GM12878 (cell line): ENCODE measurements at regions not wholly inside any gene's neighbourhood (a gene's known extent, or its start where the extent isn't known, plus 50 kb on each side); places are given as distances from the start of the nearest gene placed in this dataset.

Experiments
- ATAC-seq: fragments of 200-7000 bp; cut with Tn5 transposase; 3 replicates; pipeline ENCODE4 v1.9.1; 2020; ENCODE audit warnings: mild to moderate bottlenecking, moderate library complexity
- BruUV-seq: library from RNA; stranded (reverse); fragments of 400-500 nt; replicated peaks from 2 replicates; lab custom pipeline; 2021; lab: Mats Ljungman, UMichigan
- CTCF ChIA-PET: fragments of 300-600 bp; sonication (Branson Sonifier 250); formaldehyde crosslinking; extraction: SDS; loops from one replicate; lab custom pipeline; 2021; ENCODE audit warnings: inconsistent platforms; lab: Yijun Ruan, JAX
- POLR2A ChIA-PET: fragments of 350-600 bp; formaldehyde crosslinking; extraction: SDS; loops from one replicate; lab custom pipeline; 2021; ENCODE audit warnings: inconsistent platforms; lab: Charles Lee
- RAD21 ChIA-PET: fragments of 300-600 bp; sonication (Branson Sonifier 250); formaldehyde crosslinking; loops from one replicate; lab custom pipeline; 2023; ENCODE audit warnings: antibody characterized with exemption; ENCODE audit not compliant: unreplicated experiment; lab: Charles Lee
- SMC1A ChIA-PET: fragments of 300-600 bp; sonication (Branson Sonifier 250); formaldehyde crosslinking; loops from one replicate; lab custom pipeline; 2023; ENCODE audit not compliant: unreplicated experiment, uncharacterized antibody; lab: Charles Lee
- DNase-seq: peaks from one replicate; pipeline ENCODE4 v3.0.0-alpha.2; 2011; ENCODE audit warnings: low read depth, low spot score
- FAIRE-seq: peaks from 3 replicates; lab custom pipeline; 2011; peaks lifted over from hg19 to GRCh38; lab: Jason Lieb, UNC
- H2AFZ ChIP-seq: 2 replicates; pipeline ENCODE4 v1.6.0; 2011; ENCODE audit warnings: low read depth, low read length, control low read depth; ENCODE audit not compliant: control insufficient read depth
- H3K27ac ChIP-seq: 2 replicates; pipeline ENCODE4 v1.5.1; 2011; ENCODE audit warnings: control low read depth; ENCODE audit not compliant: control insufficient read depth, insufficient read depth
- H3K27me3 ChIP-seq, 2 experiments: replicated peaks in 1 of 2; 2 replicates each; pipeline versions ENCODE4 v1.6.0 to v1.6.1; 2011; ENCODE audit warnings: low read length in 1 of 2; ENCODE audit not compliant: control insufficient read depth in 2 of 2, insufficient read depth in 2 of 2
- H3K36me3 ChIP-seq, 2 experiments: 2 replicates each; pipeline ENCODE4 v1.5.1; 2011; ENCODE audit warnings: low read length in 1 of 2; ENCODE audit not compliant: control insufficient read depth in 2 of 2, insufficient read depth in 2 of 2
- H3K4me1 ChIP-seq: 2 replicates; pipeline ENCODE4 v1.6.1; 2011; ENCODE audit warnings: mild to moderate bottlenecking, low read length, moderate library complexity, mixed read lengths; ENCODE audit not compliant: control insufficient read depth, insufficient read depth
- H3K4me2 ChIP-seq: 2 replicates; pipeline ENCODE4 v1.6.0; 2011; ENCODE audit warnings: control low read depth; ENCODE audit not compliant: control insufficient read depth, insufficient read depth
- H3K4me3 ChIP-seq: fragments of 200-600 bp; sonication (generic); 2 replicates; pipeline ENCODE4 v1.5.1; 2016
- H3K79me2 ChIP-seq: 2 replicates; pipeline ENCODE4 v1.6.0; 2011; ENCODE audit warnings: low read length; ENCODE audit not compliant: control insufficient read depth, insufficient read depth
- H3K9ac ChIP-seq: 2 replicates; pipeline ENCODE4 v1.8.0; 2011; ENCODE audit warnings: low read length, control low read depth, mixed read lengths; ENCODE audit not compliant: control insufficient read depth, insufficient read depth
- H3K9me3 ChIP-seq: replicated peaks from 3 replicates; pipeline ENCODE4 v1.5.1; 2011; ENCODE audit warnings: mild to moderate bottlenecking, low read length; ENCODE audit not compliant: control insufficient read depth, insufficient read depth
- H4K20me1 ChIP-seq: 2 replicates; pipeline ENCODE4 v1.6.0; 2011; ENCODE audit not compliant: control insufficient read depth, insufficient read depth
- EGR1 ChIP-seq, 2 experiments: IDR thresholded peaks; 1 replicate in 1 of 2; 2 replicates in 1 of 2; pipeline ENCODE4 v1.6.1; 2011 to 2012; ENCODE audit warnings: low read depth in 2 of 2, low read length in 2 of 2, borderline replicate concordance in 1 of 2, mild to moderate bottlenecking in 1 of 2, moderate library complexity in 1 of 2
- FOXK2 ChIP-seq: fragments of 450-650 bp; IDR thresholded peaks from 2 replicates; pipeline ENCODE4 v1.6.1; 2017; ENCODE audit warnings: mild to moderate bottlenecking, moderate library complexity
- IKZF1 ChIP-seq: fragments of 450-650 bp; conservative IDR thresholded peaks from 2 replicates; pipeline ENCODE4 v1.6.1; 2017; ENCODE audit warnings: antibody characterized with exemption, mild to moderate bottlenecking
- NR2F1 ChIP-seq: fragments of 450-650 bp; conservative IDR thresholded peaks from 2 replicates; pipeline ENCODE4 v1.6.1; 2017; ENCODE audit warnings: mild to moderate bottlenecking
- RBBP5 ChIP-seq: fragments of 200-600 bp; sonication (generic); conservative IDR thresholded peaks from 2 replicates; pipeline ENCODE4 v1.6.1; 2016
- RELA ChIP-seq: fragments of 450-650 bp; IDR thresholded peaks from 2 replicates; pipeline ENCODE4 v1.8.0; 2014; ENCODE audit warnings: borderline replicate concordance; ENCODE audit not compliant: partially characterized antibody
- SIX5 ChIP-seq: IDR thresholded peaks from 2 replicates; pipeline ENCODE4 v1.6.1; 2011; ENCODE audit warnings: mild to moderate bottlenecking, low read depth, low read length, moderate library complexity; ENCODE audit not compliant: severe bottlenecking
- SMC3 ChIP-seq: IDR thresholded peaks from 2 replicates; pipeline ENCODE4 v1.6.1; 2011; ENCODE audit warnings: low read length, improper control_type of control experiment, borderline replicate concordance
- SRF ChIP-seq, 2 experiments: IDR thresholded peaks; 2 replicates each; pipeline ENCODE4 v1.6.1; 2011; ENCODE audit warnings: low read depth in 2 of 2, low read length in 2 of 2, mild to moderate bottlenecking in 1 of 2, moderate library complexity in 1 of 2
- TAF1 ChIP-seq: IDR thresholded peaks from 2 replicates; pipeline ENCODE4 v1.6.1; 2011; ENCODE audit warnings: mild to moderate bottlenecking, low read depth, low read length, borderline replicate concordance
- WRNIP1 ChIP-seq: IDR thresholded peaks from 2 replicates; pipeline ENCODE4 v1.6.1; 2011; ENCODE audit warnings: low read depth, low read length, improper control_type of control experiment, borderline replicate concordance
- YBX1 ChIP-seq: fragments of 450-650 bp; IDR thresholded peaks from 2 replicates; pipeline ENCODE4 v1.6.1; 2016; ENCODE audit warnings: antibody characterized with exemption
- WGBS: methylation state at CpG from one replicate; pipeline ENCODE4 v1.1.6; 2016; ENCODE audit warnings: low lambda C conversion rate; ENCODE audit not compliant: insufficient replicate concordance, insufficient coverage; ENCODE audit errors: missing lambda C conversion rate; 5-methylcytosine and 5-hydroxymethylcytosine counted together
- in situ Hi-C: fragments of 300-500 bp; cut with MboI; formaldehyde crosslinking; loops from 9 replicates; pipeline ENCODE4 v1.14.3; 2018; ENCODE audit warnings: mixed read lengths
- intact Hi-C: fragments of 100-400 bp; cut with micrococcal nuclease; formaldehyde crosslinking; loops from one replicate; pipeline ENCODE4 v1.14.2; 2022; ENCODE audit not compliant: unreplicated experiment
- TF ChIP-seq, protein P1 (sequence below): fragments of 450-650 bp; IDR thresholded peaks from 2 replicates; pipeline ENCODE4 v1.6.1; 2018; ENCODE audit warnings: borderline replicate concordance, mild to moderate bottlenecking; ENCODE audit not compliant: partially characterized antibody

DNA sequence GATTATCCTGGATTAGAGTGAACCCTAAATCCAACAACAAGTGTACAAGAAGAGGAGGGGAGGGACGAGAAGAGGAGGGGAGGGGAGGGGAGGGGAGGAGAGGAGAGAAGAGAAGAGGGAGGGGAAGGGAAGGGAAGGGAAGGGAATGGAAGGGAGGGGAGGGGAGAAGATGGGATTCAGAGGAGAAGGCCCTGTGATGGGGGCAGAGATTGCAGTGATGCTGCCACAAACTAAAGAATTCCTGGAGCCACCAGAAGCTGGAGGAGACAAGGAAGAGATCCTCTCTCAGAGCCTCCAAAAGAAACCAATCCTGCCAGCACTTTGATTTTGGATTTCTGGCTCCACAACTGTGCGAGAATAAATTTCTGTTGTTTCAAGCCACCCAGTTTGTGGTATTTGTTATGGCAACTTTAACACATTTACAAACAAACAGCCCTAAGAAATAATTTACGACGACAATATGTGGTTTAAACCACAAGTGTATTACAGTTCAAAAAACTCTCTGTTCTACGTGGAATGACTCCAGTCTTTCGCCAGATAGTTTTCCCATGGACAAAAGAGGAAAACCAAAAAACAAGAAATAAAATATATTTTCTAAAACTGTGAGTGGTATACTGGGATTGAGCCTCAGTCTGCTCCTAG, 235.4 kb downstream of the HDGFL1 start:
- H3K36me3 ChIP-seq: no peaks in the 10 kb centered on the region
- FAIRE-seq (no peak), ATAC-seq (no peak)
- no peaks in the 10 kb centered on the region for H3K27me3 ChIP-seq
- no peaks in the 10 kb centered on the region for H3K79me2 ChIP-seq
- WGBS: 46% methylated on average over 5 of the region's 6 CpGs
- SMC1A ChIA-PET: no interaction called here
- TF ChIP-seq YBX1: no peak
- no peak for TF ChIP-seq SIX5
- no peak for TF ChIP-seq TAF1
- no peak for TF ChIP-seq WRNIP1
- TF ChIP-seq, all 136 proteins: peak for 0
- in situ Hi-C loops (no loop called here), intact Hi-C loops (no loop called here)
- BruUV-seq: no TSS peak
- no peak overlapping the region for H3K9ac ChIP-seq
- no peak overlapping the region for H3K4me2 ChIP-seq
- ChIA-PET RAD21 (no interaction called here), CTCF (no interaction called here), POLR2A (no interaction called here)
- no peak for DNase-seq
- no peaks in the 10 kb centered on the region; the same call in 2 of the 3 replicates for H3K9me3 ChIP-seq
- no peak overlapping the region for H2AFZ ChIP-seq
- no peaks in the 10 kb centered on the region for H3K4me1 ChIP-seq
- no peak overlapping the region for H3K4me3 ChIP-seq
- no peaks in the 10 kb centered on the region for H4K20me1 ChIP-seq
- H3K27ac ChIP-seq: no peak overlapping the region

DNA sequence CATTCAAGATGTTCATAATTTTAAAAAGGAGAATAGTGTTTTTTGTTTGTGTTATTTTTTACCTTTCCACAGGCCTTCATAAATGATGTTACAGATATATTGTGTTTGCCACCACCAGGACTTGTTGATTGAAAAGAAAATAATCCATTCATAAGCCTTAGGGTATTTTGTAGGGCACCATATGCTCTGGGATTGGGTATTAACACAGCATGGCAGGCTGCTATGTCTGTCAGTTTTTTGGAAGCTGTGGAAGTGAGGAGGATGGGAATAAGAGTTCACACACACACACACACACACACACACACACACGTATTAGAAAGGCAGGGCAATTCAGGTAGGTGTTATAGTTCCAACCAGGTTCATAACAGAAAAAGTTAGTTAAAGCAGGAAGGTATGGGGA, 237.9 kb downstream of the HDGFL1 start:
- Histone ChIP-seq H3K27me3 (no peaks in the 10 kb centered on the region), H4K20me1 (no peaks in the 10 kb centered on the region), H3K4me2 (no peak overlapping the region), H3K27ac (no peak overlapping the region), H3K4me1 (no peaks in the 10 kb centered on the region), H3K9me3 (no peaks in the 10 kb centered on the region; the same call in 2 of the 3 replicates), H3K79me2 (no peaks in the 10 kb centered on the region), H3K4me3 (no peak overlapping the region), H3K9ac (no peak overlapping the region), H3K36me3 (no peaks in the 10 kb centered on the region), H2AFZ (no peak overlapping the region)
- RAD21 ChIA-PET: no interaction called here
- ATAC-seq: no peak
- CTCF ChIA-PET: interaction anchor here (0.9 kb wide), 1 partner anchor 555 kb away, joined by 3 read pairs; no protein-coding TSS in a partner anchor
- in situ Hi-C loops: no loop called here
- SMC1A ChIA-PET: no interaction called here
- POLR2A ChIA-PET: no interaction called here
- WGBS: 0% methylated on average over 1 of the region's 1 CpG
- no TSS peak for BruUV-seq
- intact Hi-C loops: no loop called here
- FAIRE-seq: no peak
- no peak for DNase-seq
- TF ChIP-seq NR2F1: no peak
- TF ChIP-seq, protein P1, sequence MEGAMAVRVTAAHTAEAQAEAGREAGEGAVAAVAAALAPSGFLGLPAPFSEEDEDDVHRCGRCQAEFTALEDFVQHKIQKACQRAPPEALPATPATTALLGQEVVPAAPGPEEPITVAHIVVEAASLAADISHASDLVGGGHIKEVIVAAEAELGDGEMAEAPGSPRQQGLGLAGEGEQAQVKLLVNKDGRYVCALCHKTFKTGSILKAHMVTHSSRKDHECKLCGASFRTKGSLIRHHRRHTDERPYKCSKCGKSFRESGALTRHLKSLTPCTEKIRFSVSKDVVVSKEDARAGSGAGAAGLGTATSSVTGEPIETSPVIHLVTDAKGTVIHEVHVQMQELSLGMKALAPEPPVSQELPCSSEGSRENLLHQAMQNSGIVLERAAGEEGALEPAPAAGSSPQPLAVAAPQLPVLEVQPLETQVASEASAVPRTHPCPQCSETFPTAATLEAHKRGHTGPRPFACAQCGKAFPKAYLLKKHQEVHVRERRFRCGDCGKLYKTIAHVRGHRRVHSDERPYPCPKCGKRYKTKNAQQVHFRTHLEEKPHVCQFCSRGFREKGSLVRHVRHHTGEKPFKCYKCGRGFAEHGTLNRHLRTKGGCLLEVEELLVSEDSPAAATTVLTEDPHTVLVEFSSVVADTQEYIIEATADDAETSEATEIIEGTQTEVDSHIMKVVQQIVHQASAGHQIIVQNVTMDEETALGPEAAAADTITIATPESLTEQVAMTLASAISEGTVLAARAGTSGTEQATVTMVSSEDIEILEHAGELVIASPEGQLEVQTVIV: no peak
- no peak for TF ChIP-seq IKZF1
- no peak for TF ChIP-seq SMC3
- no peak for TF ChIP-seq SRF (IDR thresholded peaks at IDR 0.05; ENCODE audit: low read depth in 2 of 2, low read length in 2 of 2)
- TF ChIP-seq RBBP5: no peak
- TF ChIP-seq RELA: no peak
- no peak for TF ChIP-seq SIX5
- TF ChIP-seq FOXK2: no peak
- no peak for TF ChIP-seq EGR1 (IDR thresholded peaks at IDR 0.05; ENCODE audit: borderline replicate concordance in 1 of 2, low read depth in 2 of 2, low read length in 2 of 2)
